GM21367 (cell line): ENCODE measurements at regions not wholly inside any gene's neighbourhood (a gene's known extent, or its start where the extent isn't known, plus 50 kb on each side); places are given as distances from the start of the nearest gene placed in this dataset.
"Not testable (repeated sequence)": the region's sequence is repeated elsewhere in the genome, so short reads cannot be mapped to it uniquely, and the experiment has no call there.

Experiments
- ATAC-seq: cut with Tn5 transposase; IDR thresholded peaks from one replicate; pipeline ENCODE4 v1.9.1; 2021; ENCODE audit not compliant: unreplicated experiment

GRCh38 chr20:24418731-24419130, 50.7 kb upstream of the SYNDIG1 start:
- ATAC-seq: no peak

DNA sequence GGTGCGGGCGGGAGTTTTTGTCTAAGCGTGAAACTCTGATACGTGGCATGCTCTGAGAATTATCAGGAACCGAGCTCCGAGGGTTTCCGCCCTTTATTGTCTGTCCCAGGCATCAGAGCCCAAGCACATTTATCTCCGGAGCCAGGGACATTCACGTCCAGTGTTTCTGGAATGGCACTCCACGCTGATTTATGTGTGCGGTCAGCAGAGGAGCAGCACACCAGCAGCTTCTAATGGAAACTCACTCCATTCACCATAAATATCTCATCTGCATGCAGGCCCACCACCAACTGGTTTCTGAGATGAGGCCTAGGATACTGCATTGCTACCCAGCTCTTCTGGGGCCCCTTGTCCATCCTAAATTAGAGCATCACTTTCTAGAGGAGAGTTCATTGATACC, 51.9 kb upstream of the SYNDIG1 start:
- no peak for ATAC-seq

- not testable (repeated sequence) for ATAC-seq
Observed at GRCh38 chr20:24415444-24415843, 54.0 kb upstream of the SYNDIG1 start.

DNA sequence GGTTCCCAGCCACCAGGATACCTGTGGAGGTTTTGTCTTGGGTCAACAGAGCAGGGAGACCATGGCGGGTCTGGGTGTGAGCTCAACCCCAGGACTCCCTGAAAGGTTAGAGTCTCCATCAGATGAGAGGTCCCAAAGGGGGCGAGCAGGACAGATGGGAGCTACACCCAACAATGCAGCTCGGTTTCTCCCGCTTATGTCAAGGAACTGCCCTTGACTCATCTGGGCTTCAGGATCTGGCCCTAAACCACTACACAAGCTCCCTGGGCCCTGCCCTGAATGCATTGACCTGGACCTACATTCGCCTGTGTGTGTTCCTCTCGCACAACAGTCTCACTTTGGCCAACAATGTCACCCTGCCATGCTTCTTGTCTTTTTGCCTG, 57.6 kb upstream of the SYNDIG1 start:
- ATAC-seq: no peak

DNA sequence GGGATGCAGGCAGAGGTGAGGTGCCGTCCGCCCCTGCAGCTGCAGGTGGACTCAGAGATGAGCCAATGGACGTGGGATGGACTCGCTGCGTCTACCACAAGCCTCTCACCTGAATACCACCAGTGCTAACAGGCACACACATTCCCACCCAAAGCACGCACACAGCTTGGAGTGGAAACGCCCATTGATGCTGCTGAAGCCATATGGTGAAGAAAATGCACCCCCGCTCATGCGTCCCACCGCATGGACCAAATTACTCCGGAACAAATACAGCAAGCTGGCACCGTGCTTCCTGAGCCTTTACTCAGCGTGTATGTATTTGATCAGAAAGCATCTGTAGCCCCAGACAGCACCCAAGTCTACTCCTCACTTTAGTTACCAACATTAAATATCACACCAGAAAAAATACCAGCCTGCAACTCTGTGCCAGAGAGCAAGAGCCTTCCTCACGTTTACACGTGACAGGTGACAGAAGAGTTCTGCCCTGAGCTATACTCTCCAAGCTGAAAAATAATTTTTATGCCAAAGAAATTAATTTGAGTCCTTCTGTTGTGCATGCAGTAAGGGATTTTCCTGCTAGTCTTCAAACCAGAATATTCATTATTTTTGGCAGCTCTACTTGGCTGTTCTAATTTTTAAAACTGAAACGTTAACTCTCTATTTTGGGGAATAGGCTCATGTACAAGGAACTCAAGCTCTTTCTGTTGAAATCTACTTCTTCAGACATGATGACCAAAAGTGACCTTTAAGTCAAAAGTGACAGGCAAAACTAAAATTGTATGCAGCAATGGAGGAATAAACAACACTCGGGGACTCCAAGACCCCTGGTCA, 58.2 kb upstream of the SYNDIG1 start:
- no peak for ATAC-seq

DNA sequence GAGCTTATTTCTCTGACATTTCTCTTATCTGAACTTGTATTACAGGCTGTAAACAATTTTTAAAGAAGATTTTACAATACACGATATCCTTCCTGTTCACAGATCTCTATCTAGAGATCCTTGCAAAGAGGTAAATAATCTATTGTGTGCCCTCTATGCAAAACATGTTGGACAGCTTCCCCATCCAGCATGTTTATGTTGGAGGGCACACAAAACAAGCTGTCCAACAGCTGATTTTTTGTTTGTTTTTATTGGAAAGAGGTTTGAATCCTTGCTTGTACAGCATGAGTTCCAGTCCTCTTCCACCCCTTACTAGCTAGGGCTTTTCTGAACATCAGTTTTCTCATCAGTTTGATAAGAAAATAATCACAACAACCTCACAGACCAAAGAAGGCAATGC, 62.3 kb upstream of the SYNDIG1 start:
- ATAC-seq: no peak

GRCh38 chr20:24406750-24407149, 62.7 kb upstream of the SYNDIG1 start:
- ATAC-seq: no peak

- no peak for ATAC-seq
Observed at GRCh38 chr20:24406251-24406650, 63.2 kb upstream of the SYNDIG1 start.

- no peak for ATAC-seq
Observed at GRCh38 chr20:24405810-24406209, 63.6 kb upstream of the SYNDIG1 start.

GRCh38 chr20:24403406-24403805, 66.0 kb upstream of the SYNDIG1 start:
- ATAC-seq: no peak

GRCh38 chr20:24402188-24402587, 67.2 kb upstream of the SYNDIG1 start:
- no peak for ATAC-seq

DNA sequence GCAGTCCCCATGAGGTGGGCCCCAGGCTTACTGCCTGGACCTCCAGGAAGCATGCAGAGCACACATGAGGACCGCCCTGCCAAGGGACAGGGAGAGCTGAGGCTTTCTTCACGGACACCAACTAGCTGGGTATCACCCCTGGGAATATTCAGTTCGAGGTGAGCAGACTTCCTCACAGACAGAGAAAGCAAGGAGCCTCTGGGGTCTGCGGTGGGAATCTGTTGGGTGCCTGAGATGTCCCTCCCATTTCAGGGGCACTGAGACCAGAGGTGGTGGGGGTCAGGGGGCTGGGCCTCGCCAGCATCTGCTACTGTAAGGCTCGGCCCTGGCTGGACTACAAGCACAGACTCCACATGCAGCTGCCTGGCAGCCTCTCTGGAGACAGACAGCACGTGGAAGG, 74.3 kb upstream of the SYNDIG1 start:
- no peak for ATAC-seq

- ATAC-seq: no peak
Observed at GRCh38 chr20:24393903-24394302, 75.5 kb upstream of the SYNDIG1 start.

GRCh38 chr20:24392612-24393011, 76.8 kb upstream of the SYNDIG1 start:
- no peak for ATAC-seq

- no peak for ATAC-seq
Observed at GRCh38 chr20:24389686-24390085, 79.7 kb upstream of the SYNDIG1 start.

GRCh38 chr20:24388828-24389380, 80.5 kb upstream of the SYNDIG1 start:
- ATAC-seq: no peak

DNA sequence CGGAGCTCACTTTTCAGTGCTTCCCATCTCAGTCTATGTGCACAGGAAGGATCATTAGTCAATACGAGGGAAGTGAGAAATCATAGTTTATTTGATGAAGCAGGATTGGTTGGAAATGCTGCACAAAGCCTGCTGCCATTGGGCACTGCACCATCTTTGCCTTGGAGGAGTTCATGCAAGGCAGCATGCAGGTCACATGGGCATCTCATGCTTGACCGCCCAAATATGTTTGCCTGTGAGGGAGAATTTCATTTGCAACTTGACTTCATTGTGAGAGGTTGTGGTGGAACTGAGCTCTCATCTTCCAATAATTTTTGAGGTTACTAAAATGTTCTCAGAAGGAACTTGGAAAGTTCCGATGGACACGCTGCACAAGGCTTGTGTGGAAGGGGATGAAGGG, 83.9 kb upstream of the SYNDIG1 start:
- ATAC-seq: no peak

- ATAC-seq: no peak
Observed at GRCh38 chr20:24384865-24385264, 84.6 kb upstream of the SYNDIG1 start.

DNA sequence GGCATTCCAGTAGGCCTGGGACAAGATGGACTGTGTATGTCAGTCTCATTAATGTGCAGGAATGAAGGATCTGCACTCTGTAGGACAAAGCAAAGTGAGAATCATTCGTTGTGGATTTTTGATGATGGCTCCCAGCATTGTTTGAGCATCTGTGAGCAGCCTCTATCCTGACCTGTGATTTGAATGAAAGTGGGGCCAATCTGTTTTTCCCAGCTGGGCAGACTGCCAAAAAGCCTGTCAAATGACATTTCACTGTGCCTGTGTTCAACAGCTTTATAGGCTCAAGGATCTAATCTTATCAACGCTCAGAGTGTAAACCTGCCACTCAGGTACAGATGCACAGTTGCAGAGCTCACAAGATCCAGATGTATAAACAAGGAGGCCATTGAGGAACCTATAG, 86.7 kb upstream of the SYNDIG1 start:
- ATAC-seq: no peak

DNA sequence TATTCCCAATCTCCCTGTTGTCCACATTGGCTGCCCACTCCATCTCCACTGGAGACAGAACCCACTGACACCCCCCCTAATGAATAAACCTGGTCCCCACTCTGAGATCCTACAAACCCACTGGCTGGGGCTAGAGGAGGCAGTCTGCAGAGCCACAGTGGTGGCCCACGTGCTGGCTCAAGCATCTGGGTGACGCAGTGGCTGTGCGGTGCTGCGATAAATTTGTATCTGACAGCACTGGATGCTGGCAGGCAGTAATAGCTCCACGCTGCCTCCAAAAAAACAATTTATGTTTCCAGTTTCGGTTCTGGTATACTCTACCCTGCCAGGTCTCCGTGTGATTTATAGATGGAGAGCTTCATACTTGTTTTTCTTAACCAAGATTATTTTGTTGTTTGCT, 87.1 kb upstream of the SYNDIG1 start:
- ATAC-seq: no peak

DNA sequence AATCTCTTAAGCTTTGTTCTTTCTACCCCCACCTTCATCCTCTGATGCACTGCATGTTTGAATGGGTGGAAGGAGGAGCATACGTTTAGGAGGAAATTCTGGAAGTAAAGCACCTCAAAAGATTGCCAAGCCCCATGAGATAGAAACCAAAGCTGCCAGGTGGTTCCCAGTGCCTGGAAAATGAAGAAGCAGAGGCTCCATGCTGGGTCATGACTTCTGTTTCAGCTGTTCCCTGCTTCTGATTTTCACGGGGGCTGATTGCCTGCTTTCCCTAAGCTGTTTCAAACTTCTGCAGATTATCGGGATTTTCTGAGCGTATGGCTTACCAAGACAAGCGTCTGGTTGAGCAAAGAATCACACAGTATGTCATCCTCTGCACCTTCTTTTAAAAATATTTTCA, 87.5 kb upstream of the SYNDIG1 start:
- no peak for ATAC-seq

GRCh38 chr20:24379484-24379927, 89.9 kb upstream of the SYNDIG1 start:
- ATAC-seq: no peak
